Activated CD4-positive, alpha-beta T cell treated with anti-CD3 and anti-CD28 coated beads for 36 hours (primary cell): ENCODE measurements at regions not wholly inside any gene's neighbourhood (a gene's known extent, or its start where the extent isn't known, plus 50 kb on each side); places are given as distances from the start of the nearest gene placed in this dataset.

Experiments used
- ATAC-seq: fragments of 200-7000 bp; cut with Tn5 transposase; one replicate; pipeline ENCODE4 v1.10.0; 2021; ENCODE audit warnings: mild to moderate bottlenecking, moderate library complexity
- CTCF ChIA-PET: fragments of 350-600 bp; sonication (Branson Sonifier 250); formaldehyde crosslinking; loops from one replicate; lab custom pipeline; 2021; ENCODE audit warnings: antibody characterized with exemption; lab: Charles Lee
- POLR2A ChIA-PET: fragments of 350-600 bp; sonication (Branson Sonifier 250); formaldehyde crosslinking; loops from one replicate; lab custom pipeline; 2021; ENCODE audit warnings: antibody characterized with exemption, inconsistent platforms; lab: Charles Lee
- DNase-seq: peaks from one replicate; pipeline ENCODE4 v3.0.0-alpha.2; 2020
- H3K27ac Mint-ChIP-seq: one replicate; pipeline ENCODE4 v1.8.0; 2021; ENCODE audit warnings: mixed read lengths
- H3K27me3 Mint-ChIP-seq: one replicate; pipeline ENCODE4 v1.8.0; 2021; ENCODE audit warnings: mixed read lengths
- H3K36me3 Mint-ChIP-seq: one replicate; pipeline ENCODE4 v1.8.0; 2021; ENCODE audit warnings: low read depth, mixed read lengths
- H3K4me1 Mint-ChIP-seq: one replicate; pipeline ENCODE4 v1.8.0; 2021; ENCODE audit warnings: mixed read lengths
- H3K4me3 Mint-ChIP-seq: one replicate; pipeline ENCODE4 v1.8.0; 2021; ENCODE audit warnings: mild to moderate bottlenecking, moderate library complexity, mixed read lengths
- H3K9me3 Mint-ChIP-seq: one replicate; pipeline ENCODE4 v1.8.0; 2021; ENCODE audit warnings: low read depth, mixed read lengths
- intact Hi-C, 2 experiments: fragments of 100-400 bp; cut with DNase I in 1 of 2; cut with micrococcal nuclease in 1 of 2; formaldehyde crosslinking; loops; one replicate each; pipeline versions ENCODE4 v1.14.2 to v1.15.1; 2022 to 2024; cut with DNase I, micrococcal nuclease

DNA sequence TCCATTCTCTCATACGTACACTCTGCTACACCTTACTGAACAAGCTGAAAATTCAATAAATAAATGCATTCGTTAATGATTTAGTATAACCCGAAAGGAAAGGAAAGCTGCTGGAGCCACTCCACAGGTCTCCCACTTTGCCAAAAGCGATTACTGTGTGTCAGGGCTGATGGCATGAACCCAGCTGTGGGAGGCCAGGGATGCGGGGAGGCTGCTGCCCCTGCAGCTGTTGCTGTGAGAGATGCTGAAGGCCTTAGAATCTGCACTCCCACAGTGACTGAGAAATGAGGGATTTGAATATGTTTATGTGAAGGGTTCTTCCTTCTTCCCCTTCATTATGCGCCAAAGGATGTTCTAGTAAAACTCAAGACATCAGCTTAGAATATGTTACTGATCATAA lies 58.7 kb upstream of the NBEA start:
- Mint-ChIP-seq H3K27me3 (peaks cover 7% of the 10 kb centered on the region), H3K4me3 (no peak overlapping the region), H3K27ac (no peak overlapping the region), H3K36me3 (no peaks in the 10 kb centered on the region), H3K4me1 (no peaks in the 10 kb centered on the region), H3K9me3 (no peaks in the 10 kb centered on the region)
- no peak for DNase-seq
- CTCF ChIA-PET, result no interaction called here
- intact Hi-C loops, result no loop called here
- POLR2A ChIA-PET, result no interaction called here
- ATAC-seq, result no peak

DNA sequence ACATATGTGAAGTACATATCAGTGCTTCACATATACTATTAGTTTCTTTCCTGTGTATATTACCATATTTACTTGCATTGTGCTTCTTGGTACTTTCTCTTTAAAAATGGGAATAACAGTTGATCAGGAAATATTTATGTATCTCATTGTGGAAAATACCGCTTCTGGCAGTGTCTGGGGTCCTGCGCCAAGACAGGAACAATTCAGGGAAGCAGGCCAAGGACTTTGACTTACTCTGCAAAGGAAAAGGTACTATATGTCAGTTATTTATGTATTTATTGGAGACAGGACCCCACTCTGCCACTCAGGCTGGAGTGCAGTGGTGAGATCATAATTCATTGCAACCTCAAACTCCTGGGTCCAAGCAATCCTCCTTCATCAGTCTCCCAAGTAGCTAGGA lies 57.7 kb upstream of the NBEA start:
- Mint-ChIP-seq H3K27me3 (peaks cover 7% of the 10 kb centered on the region), H3K27ac (no peak overlapping the region), H3K4me1 (no peaks in the 10 kb centered on the region), H3K4me3 (no peak overlapping the region), H3K36me3 (no peaks in the 10 kb centered on the region), H3K9me3 (no peaks in the 10 kb centered on the region)
- intact Hi-C loops, result no loop called here
- no peak for ATAC-seq
- POLR2A ChIA-PET, result no interaction called here
- CTCF ChIA-PET, result interaction anchor here (0.7 kb wide), 1 partner anchor 37 kb away, joined by 4 read pairs; no protein-coding TSS in a partner anchor
- no peak for DNase-seq

DNA sequence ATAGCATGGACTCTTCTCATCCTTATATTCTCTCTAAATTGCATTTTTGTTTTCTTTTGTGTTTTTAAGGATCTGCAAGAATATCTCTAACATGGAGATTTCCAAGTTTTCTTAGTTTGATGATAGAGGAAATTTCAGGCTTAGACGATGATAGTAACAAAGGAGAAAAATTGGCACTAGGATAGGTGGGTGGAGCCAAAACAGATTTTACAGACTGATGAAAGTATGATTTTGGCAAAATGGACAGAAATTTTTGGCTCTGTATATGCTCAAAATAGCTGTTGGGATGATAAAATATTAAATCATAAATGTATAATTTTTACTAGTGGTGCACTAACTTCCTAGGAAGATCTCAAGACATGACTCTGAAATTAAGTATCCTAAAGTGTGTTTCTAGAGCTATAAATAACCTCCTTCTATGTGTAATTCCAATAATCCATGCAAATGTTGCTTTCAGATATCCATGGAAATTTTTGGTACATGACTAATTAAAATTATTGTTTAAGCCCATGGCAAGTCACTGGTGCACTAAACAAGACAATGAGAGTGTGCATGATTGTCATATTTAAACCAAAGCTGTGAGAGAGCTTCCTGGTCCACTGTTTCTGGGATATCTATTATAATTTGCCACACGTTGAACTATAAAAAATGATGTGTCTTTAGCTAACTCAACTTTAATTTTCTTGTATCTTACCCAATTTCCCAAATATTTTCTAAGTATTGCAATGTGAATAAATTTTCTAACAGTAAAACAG lies 55.8 kb upstream of the NBEA start:
- H3K27me3 Mint-ChIP-seq, result peaks cover 7% of the 10 kb centered on the region
- ChIA-PET CTCF (interaction anchor here (0.6 kb wide), 1 partner anchor 45 kb away, joined by 4 read pairs; no protein-coding TSS in a partner anchor), POLR2A (no interaction called here)
- DNase-seq (no peak), ATAC-seq (no peak)
- no peaks in the 10 kb centered on the region for H3K9me3 Mint-ChIP-seq
- H3K27ac Mint-ChIP-seq, result no peak overlapping the region
- no peak overlapping the region for H3K4me3 Mint-ChIP-seq
- H3K36me3 Mint-ChIP-seq, result no peaks in the 10 kb centered on the region
- no peaks in the 10 kb centered on the region for H3K4me1 Mint-ChIP-seq
- intact Hi-C loops, result no loop called here

DNA sequence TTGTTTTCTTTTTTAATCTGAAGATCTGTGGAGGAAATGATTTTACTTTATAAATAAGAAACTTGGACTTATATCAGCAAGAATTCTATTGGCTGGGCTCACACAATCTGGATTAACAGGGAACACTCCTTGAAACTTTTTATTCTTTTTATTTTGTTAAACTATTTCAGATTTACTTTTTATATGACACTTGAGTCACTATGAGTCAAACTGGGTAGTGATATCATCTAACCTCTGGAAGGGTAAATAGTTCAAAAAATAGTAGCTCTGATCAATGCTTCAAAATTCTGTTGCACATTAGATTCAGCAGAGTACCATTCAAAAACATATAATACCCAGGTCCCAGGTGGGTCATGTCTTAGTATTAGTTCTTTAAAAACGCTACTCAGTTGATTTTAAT lies 55.1 kb upstream of the NBEA start:
- no peak overlapping the region for H3K27ac Mint-ChIP-seq
- ChIA-PET POLR2A (no interaction called here), CTCF (interaction anchor here (0.6 kb wide), 1 partner anchor 45 kb away, joined by 4 read pairs; no protein-coding TSS in a partner anchor)
- DNase-seq (no peak), ATAC-seq (no peak)
- H3K36me3 Mint-ChIP-seq, result no peaks in the 10 kb centered on the region
- H3K4me1 Mint-ChIP-seq, result no peaks in the 10 kb centered on the region
- H3K4me3 Mint-ChIP-seq, result no peak overlapping the region
- no peaks in the 10 kb centered on the region for H3K9me3 Mint-ChIP-seq
- intact Hi-C loops, result no loop called here
- peaks cover 8% of the 10 kb centered on the region for H3K27me3 Mint-ChIP-seq
